K562 (cell line): ENCODE measurements at regions not wholly inside any gene's neighbourhood (a gene's known extent, or its start where the extent isn't known, plus 50 kb on each side); places are given as distances from the start of the nearest gene placed in this dataset.

ENCODE experiments used
- ATAC-seq: fragments of 200-7000 bp; cut with Tn5 transposase; 3 replicates; pipeline ENCODE4 v1.9.1; 2020; ENCODE audit warnings: moderate library complexity
- BruUV-seq: library from RNA; stranded (reverse); fragments of 400-500 nt; replicated peaks from 2 replicates; lab custom pipeline; 2021; lab: Mats Ljungman, UMichigan
- CTCF ChIA-PET: fragments of 300-600 bp; formaldehyde crosslinking; extraction: SDS; loops from one replicate; lab custom pipeline; 2021; ENCODE audit warnings: low intra/inter-chr PET ratio; lab: Yijun Ruan, JAX
- POLR2A ChIA-PET: fragments of 300-600, 350-650 bp; sonication (Branson Sonifier 250); formaldehyde crosslinking; extraction: SDS; loops from one replicate; lab custom pipeline; 2021; ENCODE audit warnings: antibody characterized with exemption, inconsistent platforms; lab: Yijun Ruan, JAX
- DNase-seq, 4 experiments: peaks; one replicate each; pipeline versions ENCODE4 v3.0.0 to v3.0.0-alpha.2; 2011 to 2018; ENCODE audit warnings: low spot score in 3 of 4, mixed read lengths in 3 of 4; ENCODE audit errors: extremely low read depth in 1 of 4
- FAIRE-seq: peaks from 2 replicates; lab custom pipeline; 2011; peaks lifted over from hg19 to GRCh38; lab: Jason Lieb, UNC
- H2AFZ ChIP-seq: 2 replicates; pipeline ENCODE4 v1.6.0; 2011; ENCODE audit warnings: low read depth, low read length, control low read depth, inconsistent platforms
- H3K27ac ChIP-seq: fragments of 200-600 bp; 3 replicates; pipeline ENCODE4 v1.8.0; 2011; ENCODE audit warnings: low read depth, mild to moderate bottlenecking, control low read depth, inconsistent platforms, low read length, moderate library complexity, mixed read lengths; ENCODE audit errors: extremely low read depth
- H3K27me3 ChIP-seq, 2 experiments: fragments of 300-600 bp in 1 of 2; 2 replicates in 1 of 2; 3 replicates in 1 of 2; pipeline versions ENCODE4 v1.6.0 to v1.8.0; 2011; ENCODE audit warnings: inconsistent platforms in 2 of 2, low read length in 2 of 2, mild to moderate bottlenecking in 1 of 2, mixed read lengths in 1 of 2, moderate library complexity in 1 of 2; ENCODE audit not compliant: control insufficient read depth in 2 of 2, insufficient read depth in 2 of 2
- H3K36me3 ChIP-seq: fragments of 300-600 bp; 3 replicates; pipeline ENCODE4 v1.8.0; 2011; ENCODE audit warnings: mild to moderate bottlenecking, low read length, inconsistent platforms; ENCODE audit not compliant: control insufficient read depth, insufficient read depth
- H3K4me1 ChIP-seq, 2 experiments: fragments of 200-600 bp in 1 of 2; replicated peaks in 1 of 2; 2 replicates in 1 of 2; 3 replicates in 1 of 2; pipeline versions ENCODE4 v1.5.1 to v1.8.0; 2011; ENCODE audit warnings: inconsistent platforms in 2 of 2, low read length in 2 of 2, mild to moderate bottlenecking in 1 of 2, mixed read lengths in 1 of 2, moderate library complexity in 1 of 2; ENCODE audit not compliant: control insufficient read depth in 2 of 2, insufficient read depth in 2 of 2
- H3K4me2 ChIP-seq: 2 replicates; pipeline ENCODE4 v1.6.1; 2011; ENCODE audit warnings: low read length, control low read depth, inconsistent platforms, mixed read lengths; ENCODE audit not compliant: insufficient read depth
- H3K4me3 ChIP-seq: fragments of 200-600 bp; sonication (generic), shearing (Covaris generic); 2 replicates; pipeline ENCODE4 v1.5.1; 2016; ENCODE audit warnings: control low read depth, inconsistent platforms
- H3K79me2 ChIP-seq: fragments of 200-600 bp; 3 replicates; pipeline ENCODE4 v1.8.0; 2011; ENCODE audit warnings: low read length, inconsistent platforms; ENCODE audit not compliant: control insufficient read depth, insufficient read depth
- H3K9ac ChIP-seq, 2 experiments: 2 replicates each; pipeline versions ENCODE4 v1.6.0 to v1.6.1; 2011; ENCODE audit warnings: low read depth in 2 of 2, low read length in 2 of 2, control low read depth in 1 of 2, inconsistent platforms in 1 of 2, mild to moderate bottlenecking in 1 of 2, mixed read lengths in 1 of 2; ENCODE audit not compliant: insufficient read depth in 1 of 2
- H3K9me1 ChIP-seq: one replicate; pipeline ENCODE4 v1.6.0; 2011; ENCODE audit warnings: inconsistent platforms, mild to moderate bottlenecking, low read length, moderate library complexity; ENCODE audit not compliant: control insufficient read depth, insufficient read depth
- H3K9me3 ChIP-seq: replicated peaks from 2 replicates; pipeline ENCODE4 v1.5.1; 2011; ENCODE audit warnings: low read depth, low read length, inconsistent platforms; ENCODE audit not compliant: control insufficient read depth, insufficient read depth
- H4K20me1 ChIP-seq: replicated peaks from 2 replicates; pipeline ENCODE4 v1.6.1; 2011; ENCODE audit warnings: low read length, inconsistent platforms, mixed read lengths; ENCODE audit not compliant: control insufficient read depth, insufficient read depth
- BACH1 ChIP-seq: fragments of 200-800 bp; sonication (Bioruptor generic); IDR thresholded peaks from 2 replicates; pipeline ENCODE4 v1.6.1; 2016; ENCODE audit warnings: missing genetic modification characterization, missing compliant biosample characterization
- BRF1 ChIP-seq: IDR thresholded peaks from 3 replicates; pipeline ENCODE4 v1.6.1; 2011; ENCODE audit warnings: borderline replicate concordance, mild to moderate bottlenecking; ENCODE audit not compliant: insufficient read length; ENCODE audit errors: extremely low read depth
- DLX4 ChIP-seq: fragments of 250-450 bp; sonication (Bioruptor Pico); IDR thresholded peaks from 2 replicates; pipeline ENCODE4 v1.6.1; 2021; ENCODE audit warnings: mild to moderate bottlenecking
- ESRRB ChIP-seq: fragments of 250-450 bp; sonication (Bioruptor Pico); IDR thresholded peaks from 2 replicates; pipeline ENCODE4 v1.5.0; 2020; ENCODE audit warnings: mild to moderate bottlenecking, moderate library complexity, borderline replicate concordance
- FOSL1 ChIP-seq: fragments of 200-800 bp; sonication (Bioruptor generic); conservative IDR thresholded peaks from 2 replicates; pipeline ENCODE4 v1.6.1; 2016; ENCODE audit warnings: missing genetic modification characterization, missing compliant biosample characterization
- PATZ1 ChIP-seq: fragments of 250-450 bp; sonication (Bioruptor Pico); IDR thresholded peaks from 2 replicates; pipeline ENCODE4 v1.5.0; 2020; ENCODE audit warnings: mild to moderate bottlenecking, borderline replicate concordance
- RBM17 ChIP-seq: fragments of 200-400 bp; formaldehyde crosslinking; IDR thresholded peaks from 2 replicates; pipeline ENCODE4 v1.6.1; 2017; ENCODE audit warnings: low read depth, mild to moderate bottlenecking, low read length, borderline replicate concordance
- ZKSCAN1 ChIP-seq: fragments of 150-350 bp; IDR thresholded peaks from 2 replicates; pipeline ENCODE4 v1.6.1; 2016; ENCODE audit warnings: low read depth, low read length
- WGBS: fragments of 100-300 bp; shearing (Covaris generic); methylation state at CpG from one replicate; pipeline ENCODE4 v1.1.6; 2016; ENCODE audit warnings: low coverage, mixed read lengths; ENCODE audit not compliant: insufficient coverage; ENCODE audit errors: missing lambda C conversion rate; 5-methylcytosine and 5-hydroxymethylcytosine counted together
- in situ Hi-C: fragments of 300-500 bp; cut with MboI; formaldehyde crosslinking; loops from 4 replicates; pipeline ENCODE4 v1.15.0; 2018; ENCODE audit warnings: inconsistent platforms, mixed read lengths
- intact Hi-C: fragments of 100-400 bp; cut with micrococcal nuclease; formaldehyde crosslinking; loops from 2 replicates; pipeline ENCODE4 v1.14.2; 2022

GRCh38 chr7:13240349-13240748 lies 552.9 kb downstream of the ARL4A start:
- Histone ChIP-seq H3K9me3 (no peaks in the 10 kb centered on the region), H3K9ac (no peak overlapping the region), H3K36me3 (no peaks in the 10 kb centered on the region), H3K4me2 (no peak overlapping the region), H3K4me1 (no peaks in the 10 kb centered on the region), H3K79me2 (no peaks in the 10 kb centered on the region), H3K4me3 (no peak overlapping the region), H3K27me3 (no peaks in the 10 kb centered on the region), H2AFZ (no peak overlapping the region), H3K27ac (no peak overlapping the region), H3K9me1 (no peaks in the 10 kb centered on the region), H4K20me1 (no peaks in the 10 kb centered on the region)
- BruUV-seq: no TSS peak
- in situ Hi-C loops (no loop called here), intact Hi-C loops (no loop called here)
- 0 out of 2 replicates have a peak, but pooled peaks have one; percentile 33 for TF ChIP-seq FOSL1 (tag)
- TF ChIP-seq DLX4 (CRISPR knock-in tag): no peak
- DNase-seq: no peak
- POLR2A ChIA-PET: interaction anchor here (0.6 kb wide), 1 partner anchor 751 kb away, joined by 3 read pairs; no protein-coding TSS in a partner anchor
- no peak for FAIRE-seq
- WGBS: 32% methylated on average over 2 of the region's 2 CpGs
- ATAC-seq: no peak
- CTCF ChIA-PET: no interaction called here

GRCh38 chr7:13241416-13241815 lies 554.0 kb downstream of the ARL4A start:
- Histone ChIP-seq H3K9me3 (no peaks in the 10 kb centered on the region), H3K4me1 (no peaks in the 10 kb centered on the region), H3K27ac (no peak overlapping the region), H2AFZ (no peak overlapping the region), H3K9me1 (no peaks in the 10 kb centered on the region), H3K4me2 (no peak overlapping the region), H3K79me2 (no peaks in the 10 kb centered on the region), H4K20me1 (no peaks in the 10 kb centered on the region), H3K36me3 (no peaks in the 10 kb centered on the region), H3K9ac (no peak overlapping the region), H3K4me3 (no peak overlapping the region), H3K27me3 (no peaks in the 10 kb centered on the region)
- POLR2A ChIA-PET: no interaction called here
- BruUV-seq: no TSS peak
- CTCF ChIA-PET: no interaction called here
- FAIRE-seq (no peak), DNase-seq (no peak), ATAC-seq (no peak)
- TF ChIP-seq BACH1 (tag) (no peak), ESRRB (CRISPR knock-in tag) (no peak), BRF1 (no peak), PATZ1 (no peak), RBM17 (no peak), ZKSCAN1 (no peak)
- intact Hi-C loops: no loop called here
- in situ Hi-C loops: no loop called here
- 7% methylated on average over 1 of the region's 1 CpG for WGBS
